NT2/D1 (cell line): ENCODE measurements at regions not wholly inside any gene's neighbourhood (a gene's known extent, or its start where the extent isn't known, plus 50 kb on each side); places are given as distances from the start of the nearest gene placed in this dataset.

ENCODE experiments used
- YY1 ChIP-seq: IDR thresholded peaks from 2 replicates; pipeline ENCODE4 v1.6.1; 2011; ENCODE audit not compliant: insufficient read length, insufficient read depth
- ZNF274 ChIP-seq: IDR thresholded peaks from 2 replicates; pipeline ENCODE4 v1.6.1; 2011; ENCODE audit warnings: mild to moderate bottlenecking, low read depth, low read length

DNA sequence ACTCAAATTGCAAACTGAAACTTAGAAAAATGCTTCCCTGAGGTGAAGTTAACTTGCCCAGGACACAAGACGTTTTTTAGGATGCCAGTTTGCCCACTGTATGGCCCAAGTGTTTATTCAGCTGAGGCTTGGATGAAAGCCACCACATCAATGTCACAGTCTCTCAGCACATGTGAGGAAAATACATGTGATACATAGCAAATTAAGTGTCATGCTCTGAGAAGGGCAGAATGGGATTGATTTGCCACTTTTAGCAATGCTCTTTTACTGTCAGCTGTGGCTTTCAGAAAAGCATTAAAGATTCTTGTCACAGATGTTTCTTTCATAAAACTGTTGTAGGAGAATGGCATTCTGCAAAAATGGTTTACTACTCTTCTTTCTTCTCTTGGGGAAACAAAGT lies 165.5 kb downstream of the ZIC1 start:
- TF ChIP-seq YY1 (no peak), ZNF274 (no peak)
